ENCODE measurements at regions not wholly inside any gene's neighbourhood (a gene's known extent, or its start where the extent isn't known, plus 50 kb on each side); places are given as distances from the start of the nearest gene placed in this dataset.

- BruUV-seq (replicated peaks) = no TSS peak
- Mint-ChIP-seq H3K4me1 (ENCODE audit: insufficient read depth, unreplicated experiment) (no peaks in the 10 kb centered on the region), H3K9me3 (ENCODE audit: unreplicated experiment) (peaks cover 45% of the 10 kb centered on the region), H3K27ac (ENCODE audit: low read depth, unreplicated experiment) (no peak overlapping the region), H3K4me3 (ENCODE audit: unreplicated experiment) (no peak overlapping the region), H3K36me3 (ENCODE audit: insufficient read depth, unreplicated experiment) (peaks cover 5% of the 10 kb centered on the region), H3K27me3 (ENCODE audit: insufficient read depth, unreplicated experiment) (no peaks in the 10 kb centered on the region)
- TF ChIP-seq CTCF (IDR thresholded peaks at IDR 0.05; ENCODE audit: unreplicated experiment) = no peak
- ChIA-PET POLR2A (no interaction called here), CTCF (no interaction called here)
- no peak for DNase-seq (ENCODE audit: unreplicated experiment)
- intact Hi-C loops (cut with micrococcal nuclease) = no loop called here
Measured at GRCh38 chr18:77969972-77970371, 720.3 kb downstream of the GALR1 start.

GRCh38 chr18:77970814-77971213 is 721.2 kb downstream of the GALR1 start:
- BruUV-seq (replicated peaks) = no TSS peak
- no peaks in the 10 kb centered on the region for H3K27me3 Mint-ChIP-seq (ENCODE audit: insufficient read depth, unreplicated experiment)
- no peaks in the 10 kb centered on the region for H3K4me1 Mint-ChIP-seq (ENCODE audit: insufficient read depth, unreplicated experiment)
- ChIA-PET CTCF (no interaction called here), POLR2A (no interaction called here)
- peaks cover 5% of the 10 kb centered on the region for H3K36me3 Mint-ChIP-seq (ENCODE audit: insufficient read depth, unreplicated experiment)
- peaks cover 45% of the 10 kb centered on the region for H3K9me3 Mint-ChIP-seq (ENCODE audit: unreplicated experiment)
- no peak for DNase-seq (ENCODE audit: unreplicated experiment)
- intact Hi-C loops (cut with micrococcal nuclease) = no loop called here
- no peak overlapping the region for H3K4me3 Mint-ChIP-seq (ENCODE audit: unreplicated experiment)
- no peak overlapping the region for H3K27ac Mint-ChIP-seq (ENCODE audit: low read depth, unreplicated experiment)
- TF ChIP-seq CTCF (IDR thresholded peaks at IDR 0.05; ENCODE audit: unreplicated experiment) = no peak

GRCh38 chr18:77973745-77974144 is 724.1 kb downstream of the GALR1 start:
- no TSS peak for BruUV-seq (replicated peaks)
- Mint-ChIP-seq H3K9me3 (ENCODE audit: unreplicated experiment) (peaks cover 55% of the 10 kb centered on the region), H3K27ac (ENCODE audit: low read depth, unreplicated experiment) (no peak overlapping the region), H3K4me1 (ENCODE audit: insufficient read depth, unreplicated experiment) (no peaks in the 10 kb centered on the region), H3K4me3 (ENCODE audit: unreplicated experiment) (no peak overlapping the region), H3K27me3 (ENCODE audit: insufficient read depth, unreplicated experiment) (no peaks in the 10 kb centered on the region), H3K36me3 (ENCODE audit: insufficient read depth, unreplicated experiment) (peaks cover 5% of the 10 kb centered on the region)
- no peak for TF ChIP-seq CTCF (IDR thresholded peaks at IDR 0.05; ENCODE audit: unreplicated experiment)
- intact Hi-C loops (cut with micrococcal nuclease) = no loop called here
- ChIA-PET CTCF (no interaction called here), POLR2A (no interaction called here)
- DNase-seq (ENCODE audit: unreplicated experiment) = no peak

- Mint-ChIP-seq H3K4me3 (ENCODE audit: unreplicated experiment) (no peak overlapping the region), H3K4me1 (ENCODE audit: insufficient read depth, unreplicated experiment) (no peaks in the 10 kb centered on the region), H3K27ac (ENCODE audit: low read depth, unreplicated experiment) (no peak overlapping the region), H3K36me3 (ENCODE audit: insufficient read depth, unreplicated experiment) (peaks cover 5% of the 10 kb centered on the region), H3K9me3 (ENCODE audit: unreplicated experiment) (peaks cover 58% of the 10 kb centered on the region), H3K27me3 (ENCODE audit: insufficient read depth, unreplicated experiment) (no peaks in the 10 kb centered on the region)
- BruUV-seq (replicated peaks) = no TSS peak
- POLR2A ChIA-PET = no interaction called here
- intact Hi-C loops (cut with micrococcal nuclease) = no loop called here
- DNase-seq (ENCODE audit: unreplicated experiment) = no peak
- no peak for TF ChIP-seq CTCF (IDR thresholded peaks at IDR 0.05; ENCODE audit: unreplicated experiment)
- CTCF ChIA-PET = no interaction called here
Measured at GRCh38 chr18:77974329-77974728, 724.7 kb downstream of the GALR1 start.

Measured in MCF 10A (cell line).